Coronary artery (tissue), 2 donors: ENCODE measurements at regions not wholly inside any gene's neighbourhood (a gene's known extent, or its start where the extent isn't known, plus 50 kb on each side); places are given as distances from the start of the nearest gene placed in this dataset.
"Not testable (repeated sequence)": the region's sequence is repeated elsewhere in the genome, so short reads cannot be mapped to it uniquely, and the experiment has no call there.

Source experiments
- DNase-seq: peaks from one replicate; pipeline ENCODE4 v3.0.0-alpha.2; 2017; ENCODE audit warnings: low spot score
- H3K27ac ChIP-seq, 2 donors: fragments of 200-600 bp; sonication (generic); one replicate each; pipeline ENCODE4 v1.5.1; 2016 to 2019
- H3K4me3 ChIP-seq: fragments of 200-600 bp; sonication (generic); 2 replicates; pipeline ENCODE4 v1.5.1; 2016; ENCODE audit warnings: mild to moderate bottlenecking, moderate library complexity
- TF ChIP-seq, protein P1 (sequence below): fragments of 200-600 bp; sonication (generic); IDR thresholded peaks from one replicate; pipeline ENCODE4 v1.5.1; 2019; ENCODE audit warnings: antibody characterized with exemption

DNA sequence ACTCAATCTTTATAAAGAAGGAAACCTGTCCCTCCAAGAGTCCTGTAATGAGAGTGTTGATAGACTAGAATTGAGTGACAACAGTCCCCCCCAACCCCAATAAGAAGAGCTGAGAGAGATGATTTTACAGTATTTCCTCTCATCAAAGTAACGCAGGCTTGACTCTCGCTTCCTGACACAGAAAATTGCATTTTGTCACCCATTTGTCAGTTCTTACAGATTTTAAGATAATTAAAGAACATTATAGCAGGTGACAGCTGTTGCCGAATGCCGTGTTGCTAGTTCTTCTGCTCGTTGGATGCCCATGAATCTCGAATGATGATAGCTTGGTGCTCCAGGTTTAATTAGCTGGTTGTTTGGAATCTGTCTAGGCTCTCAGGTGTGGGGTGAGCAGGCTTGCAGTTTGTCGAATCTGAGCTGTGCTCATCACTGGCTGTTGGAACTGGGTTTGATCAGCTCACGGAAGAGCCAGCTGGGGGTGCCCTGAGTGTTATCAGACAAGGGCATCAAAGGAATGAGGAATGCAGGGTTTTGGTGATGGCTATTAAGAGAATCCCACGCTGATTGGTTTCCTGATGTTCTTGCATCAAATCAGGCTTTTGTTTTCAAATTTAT, 84.8 kb upstream of the CPHXL start:
- TF ChIP-seq, protein P1, sequence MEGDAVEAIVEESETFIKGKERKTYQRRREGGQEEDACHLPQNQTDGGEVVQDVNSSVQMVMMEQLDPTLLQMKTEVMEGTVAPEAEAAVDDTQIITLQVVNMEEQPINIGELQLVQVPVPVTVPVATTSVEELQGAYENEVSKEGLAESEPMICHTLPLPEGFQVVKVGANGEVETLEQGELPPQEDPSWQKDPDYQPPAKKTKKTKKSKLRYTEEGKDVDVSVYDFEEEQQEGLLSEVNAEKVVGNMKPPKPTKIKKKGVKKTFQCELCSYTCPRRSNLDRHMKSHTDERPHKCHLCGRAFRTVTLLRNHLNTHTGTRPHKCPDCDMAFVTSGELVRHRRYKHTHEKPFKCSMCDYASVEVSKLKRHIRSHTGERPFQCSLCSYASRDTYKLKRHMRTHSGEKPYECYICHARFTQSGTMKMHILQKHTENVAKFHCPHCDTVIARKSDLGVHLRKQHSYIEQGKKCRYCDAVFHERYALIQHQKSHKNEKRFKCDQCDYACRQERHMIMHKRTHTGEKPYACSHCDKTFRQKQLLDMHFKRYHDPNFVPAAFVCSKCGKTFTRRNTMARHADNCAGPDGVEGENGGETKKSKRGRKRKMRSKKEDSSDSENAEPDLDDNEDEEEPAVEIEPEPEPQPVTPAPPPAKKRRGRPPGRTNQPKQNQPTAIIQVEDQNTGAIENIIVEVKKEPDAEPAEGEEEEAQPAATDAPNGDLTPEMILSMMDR, result no peak
- Histone ChIP-seq H3K27ac (no peak overlapping the region), H3K4me3 (no peak overlapping the region)
- no peak for DNase-seq

DNA sequence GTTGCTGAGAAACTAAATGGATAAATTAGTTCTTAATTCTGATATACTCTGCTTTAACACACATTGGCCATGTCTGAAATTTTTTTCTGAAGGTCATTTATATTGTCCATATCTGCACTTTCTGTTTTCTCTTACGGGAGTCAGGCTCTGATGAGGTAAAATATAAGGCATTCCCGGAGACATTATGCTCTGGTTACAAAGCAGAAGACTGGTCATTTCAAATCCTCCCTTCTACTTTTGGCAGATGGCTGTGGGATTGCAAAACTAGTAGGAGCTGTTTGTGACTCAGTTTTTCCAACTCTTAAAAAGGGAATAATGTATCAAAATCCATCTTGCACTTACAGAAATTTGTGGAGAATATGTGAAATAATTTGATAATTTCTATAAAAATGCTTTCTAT, 92.2 kb upstream of the CPHXL start:
- TF ChIP-seq, protein P1, result no peak
- Histone ChIP-seq H3K27ac (no peak overlapping the region), H3K4me3 (no peak overlapping the region)
- no peak for DNase-seq

DNA sequence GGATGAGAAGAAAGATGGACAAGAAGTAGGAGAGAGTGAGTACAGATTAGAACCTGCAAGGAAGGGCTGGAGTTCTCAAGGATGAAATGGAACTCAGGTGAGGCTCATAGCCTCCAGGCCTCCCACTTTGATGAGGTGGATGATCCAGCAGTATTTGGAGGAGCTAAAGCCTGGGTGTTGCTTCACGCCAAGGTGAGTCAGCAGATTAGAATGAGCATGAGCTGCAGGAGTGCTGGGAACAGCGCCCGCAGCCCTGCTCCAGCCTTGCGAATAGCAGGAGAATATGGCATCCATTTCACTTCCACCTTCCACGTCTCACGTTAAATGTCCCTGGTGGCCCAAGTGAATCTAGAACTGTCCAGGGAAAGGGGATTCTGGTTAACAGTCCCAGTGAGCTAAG, 94.4 kb upstream of the CPHXL start:
- Histone ChIP-seq H3K27ac (no peak overlapping the region), H3K4me3 (no peak overlapping the region)
- TF ChIP-seq, protein P1, result no peak
- no peak for DNase-seq

DNA sequence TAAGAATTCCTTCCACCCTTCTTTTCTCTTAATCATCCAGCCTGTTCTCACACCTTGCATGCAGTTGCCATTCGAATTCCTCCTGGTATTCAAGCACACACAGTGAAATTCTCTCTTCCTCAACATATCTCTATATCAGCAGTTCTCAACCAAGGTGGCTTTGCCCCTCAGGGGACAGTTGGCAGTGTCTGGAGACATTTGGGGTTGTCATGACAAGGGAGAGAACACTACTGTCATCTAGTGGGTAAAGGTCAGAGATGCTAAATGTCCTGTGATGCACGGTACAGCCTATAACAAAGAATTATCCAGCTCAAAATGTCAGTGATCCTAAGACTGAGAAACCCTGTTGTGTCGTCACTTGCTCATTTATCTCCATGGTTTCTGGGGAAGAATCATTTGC, 94.8 kb upstream of the CPHXL start:
- Histone ChIP-seq H3K4me3 (no peak overlapping the region), H3K27ac (no peak overlapping the region)
- no peak for DNase-seq
- TF ChIP-seq, protein P1, result no peak

DNA sequence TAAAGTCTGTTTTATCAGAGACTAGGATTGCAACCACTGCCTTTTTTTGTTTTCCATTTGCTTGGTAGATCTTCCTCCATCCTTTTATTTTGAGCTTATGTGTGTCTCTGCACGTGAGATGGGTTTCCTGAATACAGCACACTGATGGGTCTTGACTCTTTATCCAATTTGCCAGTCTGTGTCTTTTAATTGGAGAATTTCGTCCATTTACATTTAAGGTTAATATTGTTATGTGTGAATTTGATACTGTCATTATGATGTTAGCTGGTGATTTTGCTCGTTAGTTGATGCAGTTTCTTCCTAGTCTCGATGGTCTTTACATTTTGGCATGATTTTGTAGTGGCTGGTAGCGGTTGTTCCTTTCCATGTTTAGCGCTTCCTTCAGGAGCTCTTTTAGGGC, 99.5 kb upstream of the CPHXL start:
- H3K27ac ChIP-seq, DNase-seq, H3K4me3 ChIP-seq: not testable (repeated sequence)

DNA sequence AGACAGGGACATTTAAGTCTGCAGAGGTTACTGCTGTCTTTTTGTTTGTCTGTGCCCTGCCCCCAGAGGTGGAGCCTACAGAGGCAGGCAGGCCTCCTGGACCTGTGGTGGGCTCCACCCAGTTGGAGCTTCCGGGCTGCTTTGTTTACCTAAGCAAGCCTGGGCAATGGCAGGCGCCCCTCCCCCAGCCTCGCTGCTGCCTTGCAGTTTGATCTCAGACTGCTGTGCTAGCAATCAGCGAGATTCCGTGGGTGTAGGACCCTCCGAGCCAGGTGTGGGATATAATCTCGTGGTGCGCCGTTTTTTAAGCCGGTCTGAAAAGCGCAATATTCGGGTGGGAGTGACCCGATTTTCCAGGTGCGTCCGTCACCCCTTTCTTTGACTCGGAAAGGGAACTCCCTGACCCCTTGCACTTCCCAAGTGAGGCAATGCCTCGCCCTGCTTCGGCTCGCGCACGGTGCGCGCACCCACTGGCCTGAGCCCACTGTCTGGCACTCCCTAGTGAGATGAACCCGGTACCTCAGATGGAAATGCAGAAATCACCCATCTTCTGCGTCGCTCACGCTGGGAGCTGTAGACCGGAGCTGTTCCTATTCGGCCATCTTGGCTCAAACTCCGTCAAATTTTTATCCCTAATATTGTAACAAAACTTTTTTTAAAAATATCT, 101.2 kb upstream of the CPHXL start:
- DNase-seq, H3K27ac ChIP-seq, H3K4me3 ChIP-seq: not testable (repeated sequence)

DNA sequence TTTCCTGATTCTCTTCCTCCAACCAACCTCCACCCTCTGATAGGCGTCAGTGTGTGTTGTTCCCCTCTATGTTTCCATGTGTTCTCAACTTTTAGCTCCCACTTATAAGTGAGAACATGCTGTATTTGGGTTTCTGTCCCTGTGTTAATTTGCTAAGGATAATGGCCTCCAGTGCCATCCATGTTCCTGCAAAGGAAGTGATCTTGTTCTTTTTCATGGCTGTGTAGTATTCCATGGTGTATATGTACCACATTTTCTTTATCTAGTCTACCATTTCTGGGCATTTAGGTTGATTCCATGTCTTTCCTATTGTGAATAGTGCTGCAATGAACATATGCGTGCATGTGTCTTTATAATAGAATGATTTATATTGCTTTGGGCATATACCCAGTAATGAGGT, 107.1 kb upstream of the CPHXL start:
- not testable (repeated sequence) for DNase-seq, H3K27ac ChIP-seq, H3K4me3 ChIP-seq

DNA sequence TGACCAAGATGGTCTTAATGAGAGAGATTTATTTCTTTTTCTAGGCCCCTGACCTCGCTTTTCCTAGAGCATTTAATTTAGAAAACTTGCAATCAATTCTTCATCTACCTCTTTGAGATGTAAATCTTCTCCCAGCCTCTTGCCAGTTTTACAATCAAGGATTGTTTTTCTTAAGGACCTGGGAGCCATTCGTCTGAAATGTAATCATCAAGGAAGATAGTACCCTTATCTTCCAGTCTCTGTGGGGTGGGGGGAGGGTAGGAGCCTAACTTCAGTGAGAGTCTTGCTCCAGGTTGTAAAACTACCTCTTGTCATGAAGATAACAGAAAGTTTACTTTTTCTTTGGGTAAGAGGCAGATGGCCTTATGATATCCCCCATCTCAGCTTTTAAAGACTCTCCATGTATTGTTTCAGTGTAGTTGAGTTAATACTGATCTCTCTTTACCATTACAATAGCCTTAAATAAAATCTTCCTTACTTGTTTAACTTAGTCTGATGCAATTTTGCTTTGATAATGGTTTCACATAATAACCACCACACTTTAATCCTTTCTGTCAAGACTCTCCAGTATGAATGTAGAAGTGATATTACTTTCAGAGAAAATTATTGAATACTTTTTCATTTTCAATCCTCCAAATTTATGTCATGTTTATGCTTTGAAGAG, 110.2 kb upstream of the CPHXL start:
- Histone ChIP-seq H3K4me3 (no peak overlapping the region), H3K27ac (no peak overlapping the region)
- no peak for DNase-seq
- TF ChIP-seq, protein P1, result no peak
